ENCODE measurements at regions not wholly inside any gene's neighbourhood (a gene's known extent, or its start where the extent isn't known, plus 50 kb on each side); places are given as distances from the start of the nearest gene placed in this dataset.
"Not testable (repeated sequence)": the region's sequence is repeated elsewhere in the genome, so short reads cannot be mapped to it uniquely, and the experiment has no call there.

GRCh38 chr6:105695461-105695860 lies 292.6 kb upstream of the PREP start:
- H3K27me3 ChIP-seq (ENCODE audit: control insufficient read depth, insufficient read depth, low read length): no peaks in the 10 kb centered on the region
- H3K4me2 ChIP-seq (ENCODE audit: low read length): no peak overlapping the region
- no peak overlapping the region for H3K9ac ChIP-seq (ENCODE audit: low read depth, low read length)
- H3K36me3 ChIP-seq (ENCODE audit: insufficient read depth, low read length): no peaks in the 10 kb centered on the region
- H3K9me3 ChIP-seq (replicated peaks; ENCODE audit: low read length): no peaks in the 10 kb centered on the region
- no peak overlapping the region for H3K4me3 ChIP-seq (ENCODE audit: low read length)
- no peaks in the 10 kb centered on the region for H3K4me1 ChIP-seq (ENCODE audit: control insufficient read depth, insufficient read depth, low read length)

DNA sequence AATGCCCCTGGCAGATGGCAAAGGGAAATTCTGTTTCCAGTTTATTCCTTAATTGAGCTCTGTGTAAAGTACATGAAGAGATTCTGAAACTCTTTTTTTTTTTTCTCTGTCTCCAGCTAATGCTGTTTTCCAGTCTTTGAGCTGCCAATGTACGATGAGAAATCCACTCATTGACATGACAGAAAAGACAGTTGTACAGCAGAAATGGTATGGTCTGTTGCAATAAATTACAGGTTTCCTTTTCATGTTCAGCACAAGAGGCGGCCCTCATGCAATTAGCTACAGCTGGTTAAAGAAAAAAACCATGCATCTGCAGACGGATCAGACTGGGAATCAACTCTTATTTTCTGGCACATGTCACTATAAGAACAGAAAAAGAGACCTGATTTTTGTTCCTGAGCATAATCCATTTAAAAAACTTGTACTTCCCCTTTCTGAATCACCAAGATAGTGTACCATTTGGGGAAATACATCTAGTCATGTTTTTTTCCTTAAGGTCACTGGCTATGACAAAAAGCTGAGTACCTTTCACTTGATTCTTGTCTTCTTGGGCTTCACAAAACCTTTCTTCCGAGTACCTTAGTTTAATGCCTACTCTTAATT lies 289.8 kb upstream of the PREP start:
- H3K4me3 ChIP-seq (ENCODE audit: low read length): no peak overlapping the region
- H3K36me3 ChIP-seq (ENCODE audit: insufficient read depth, low read length): no peaks in the 10 kb centered on the region
- H3K4me2 ChIP-seq (ENCODE audit: low read length): no peak overlapping the region
- peaks cover 5% of the 10 kb centered on the region for H3K9me3 ChIP-seq (replicated peaks; ENCODE audit: low read length)
- no peak overlapping the region for H3K9ac ChIP-seq (ENCODE audit: low read depth, low read length)
- no peaks in the 10 kb centered on the region for H3K4me1 ChIP-seq (ENCODE audit: control insufficient read depth, insufficient read depth, low read length)
- H3K27me3 ChIP-seq (ENCODE audit: control insufficient read depth, insufficient read depth, low read length): no peaks in the 10 kb centered on the region

- Histone ChIP-seq H3K4me3 (ENCODE audit: low read length) (no peak overlapping the region), H3K4me2 (ENCODE audit: low read length) (no peak overlapping the region), H3K4me1 (ENCODE audit: control insufficient read depth, insufficient read depth, low read length) (no peaks in the 10 kb centered on the region), H3K27me3 (ENCODE audit: control insufficient read depth, insufficient read depth, low read length) (no peaks in the 10 kb centered on the region), H3K36me3 (ENCODE audit: insufficient read depth, low read length) (no peaks in the 10 kb centered on the region), H3K9me3 (replicated peaks; ENCODE audit: low read length) (peaks cover 5% of the 10 kb centered on the region), H3K9ac (ENCODE audit: low read depth, low read length) (no peak overlapping the region)
These were observed 289.1 kb upstream of the PREP start for GRCh38 chr6:105691971-105692370.

GRCh38 chr6:105691081-105691480 lies 288.2 kb upstream of the PREP start:
- no peaks in the 10 kb centered on the region for H3K27me3 ChIP-seq (ENCODE audit: control insufficient read depth, insufficient read depth, low read length)
- H3K4me1 ChIP-seq (ENCODE audit: control insufficient read depth, insufficient read depth, low read length): no peaks in the 10 kb centered on the region
- H3K36me3 ChIP-seq (ENCODE audit: insufficient read depth, low read length): no peaks in the 10 kb centered on the region
- peaks cover 5% of the 10 kb centered on the region for H3K9me3 ChIP-seq (replicated peaks; ENCODE audit: low read length)
- H3K4me2 ChIP-seq (ENCODE audit: low read length): no peak overlapping the region
- H3K9ac ChIP-seq (ENCODE audit: low read depth, low read length): no peak overlapping the region
- H3K4me3 ChIP-seq (ENCODE audit: low read length): no peak overlapping the region

- Histone ChIP-seq H3K36me3 (ENCODE audit: insufficient read depth, low read length) (no peaks in the 10 kb centered on the region), H3K4me1 (ENCODE audit: control insufficient read depth, insufficient read depth, low read length) (no peaks in the 10 kb centered on the region), H3K9ac (ENCODE audit: low read depth, low read length) (no peak overlapping the region), H3K4me3 (ENCODE audit: low read length) (no peak overlapping the region), H3K4me2 (ENCODE audit: low read length) (no peak overlapping the region), H3K27me3 (ENCODE audit: control insufficient read depth, insufficient read depth, low read length) (no peaks in the 10 kb centered on the region), H3K9me3 (replicated peaks; ENCODE audit: low read length) (peaks cover 5% of the 10 kb centered on the region)
These were observed 285.7 kb upstream of the PREP start for GRCh38 chr6:105688573-105688972.

GRCh38 chr6:105686793-105687192 lies 283.9 kb upstream of the PREP start:
- not testable (repeated sequence) for H3K9ac ChIP-seq (ENCODE audit: low read depth, low read length); H3K9me3 ChIP-seq (replicated peaks; ENCODE audit: low read length); H3K4me1 ChIP-seq (ENCODE audit: control insufficient read depth, insufficient read depth, low read length); H3K27me3 ChIP-seq (ENCODE audit: control insufficient read depth, insufficient read depth, low read length); H3K4me3 ChIP-seq (ENCODE audit: low read length); H3K36me3 ChIP-seq (ENCODE audit: insufficient read depth, low read length); H3K4me2 ChIP-seq (ENCODE audit: low read length)

GRCh38 chr6:105681061-105681460 lies 278.2 kb upstream of the PREP start:
- H3K9me3 ChIP-seq (replicated peaks; ENCODE audit: low read length): no peaks in the 10 kb centered on the region
- no peaks in the 10 kb centered on the region for H3K27me3 ChIP-seq (ENCODE audit: control insufficient read depth, insufficient read depth, low read length)
- H3K4me1 ChIP-seq (ENCODE audit: control insufficient read depth, insufficient read depth, low read length): peaks cover 6% of the 10 kb centered on the region
- no peak overlapping the region for H3K4me3 ChIP-seq (ENCODE audit: low read length)
- H3K9ac ChIP-seq (ENCODE audit: low read depth, low read length): no peak overlapping the region
- no peak overlapping the region for H3K4me2 ChIP-seq (ENCODE audit: low read length)
- no peaks in the 10 kb centered on the region for H3K36me3 ChIP-seq (ENCODE audit: insufficient read depth, low read length)

GRCh38 chr6:105680131-105680530 lies 277.2 kb upstream of the PREP start:
- Histone ChIP-seq H3K9ac (ENCODE audit: low read depth, low read length) (no peak overlapping the region), H3K4me2 (ENCODE audit: low read length) (no peak overlapping the region), H3K36me3 (ENCODE audit: insufficient read depth, low read length) (no peaks in the 10 kb centered on the region), H3K9me3 (replicated peaks; ENCODE audit: low read length) (no peaks in the 10 kb centered on the region), H3K27me3 (ENCODE audit: control insufficient read depth, insufficient read depth, low read length) (no peaks in the 10 kb centered on the region), H3K4me3 (ENCODE audit: low read length) (no peak overlapping the region), H3K4me1 (ENCODE audit: control insufficient read depth, insufficient read depth, low read length) (peaks cover 12% of the 10 kb centered on the region)

DNA sequence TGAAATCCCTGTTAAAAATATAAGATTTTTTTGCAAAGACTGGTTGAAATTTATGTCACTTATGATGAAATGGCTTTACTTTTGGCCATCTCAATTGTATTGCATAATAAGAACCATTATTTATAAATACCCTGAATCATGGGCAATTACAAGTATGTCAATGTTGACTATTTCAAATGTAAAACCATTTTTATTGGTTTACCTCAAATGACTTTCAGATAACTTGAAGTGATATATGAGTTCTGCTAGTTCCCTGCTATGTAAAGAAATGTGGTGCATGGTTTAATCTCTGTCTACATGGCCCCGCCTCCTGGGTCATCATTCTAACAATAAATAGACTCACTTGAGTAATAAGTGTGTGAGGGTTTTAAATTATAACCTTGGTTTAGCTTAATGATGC lies 275.6 kb upstream of the PREP start:
- Histone ChIP-seq H3K4me3 (ENCODE audit: low read length) (no peak overlapping the region), H3K4me2 (ENCODE audit: low read length) (no peak overlapping the region), H3K9ac (ENCODE audit: low read depth, low read length) (no peak overlapping the region), H3K36me3 (ENCODE audit: insufficient read depth, low read length) (no peaks in the 10 kb centered on the region), H3K4me1 (ENCODE audit: control insufficient read depth, insufficient read depth, low read length) (peaks cover 12% of the 10 kb centered on the region), H3K9me3 (replicated peaks; ENCODE audit: low read length) (no peaks in the 10 kb centered on the region), H3K27me3 (ENCODE audit: control insufficient read depth, insufficient read depth, low read length) (no peaks in the 10 kb centered on the region)

GRCh38 chr6:105677671-105678475 lies 275.0 kb upstream of the PREP start:
- H3K4me1 ChIP-seq (ENCODE audit: control insufficient read depth, insufficient read depth, low read length): peaks cover 12% of the 10 kb centered on the region
- no peaks in the 10 kb centered on the region for H3K36me3 ChIP-seq (ENCODE audit: insufficient read depth, low read length)
- H3K4me2 ChIP-seq (ENCODE audit: low read length): no peak overlapping the region
- H3K9ac ChIP-seq (ENCODE audit: low read depth, low read length): no peak overlapping the region
- H3K27me3 ChIP-seq (ENCODE audit: control insufficient read depth, insufficient read depth, low read length): no peaks in the 10 kb centered on the region
- H3K9me3 ChIP-seq (replicated peaks; ENCODE audit: low read length): no peaks in the 10 kb centered on the region
- H3K4me3 ChIP-seq (ENCODE audit: low read length): no peak overlapping the region

- Histone ChIP-seq H3K4me2 (ENCODE audit: low read length) (no peak overlapping the region), H3K27me3 (ENCODE audit: control insufficient read depth, insufficient read depth, low read length) (no peaks in the 10 kb centered on the region), H3K4me3 (ENCODE audit: low read length) (no peak overlapping the region), H3K9me3 (replicated peaks; ENCODE audit: low read length) (no peaks in the 10 kb centered on the region), H3K9ac (ENCODE audit: low read depth, low read length) (no peak overlapping the region), H3K4me1 (ENCODE audit: control insufficient read depth, insufficient read depth, low read length) (peaks cover 12% of the 10 kb centered on the region), H3K36me3 (ENCODE audit: insufficient read depth, low read length) (no peaks in the 10 kb centered on the region)
These were observed 274.0 kb upstream of the PREP start for GRCh38 chr6:105676857-105677256.

Measured in skeletal muscle satellite cell (primary cell).